HepG2 (cell line): ENCODE measurements at regions not wholly inside any gene's neighbourhood (a gene's known extent, or its start where the extent isn't known, plus 50 kb on each side); places are given as distances from the start of the nearest gene placed in this dataset.

Experiments
- ARHGAP35 ChIP-seq: sonication (generic); formaldehyde crosslinking; IDR thresholded peaks from 2 replicates; pipeline ENCODE4 v1.9.0; 2022; ENCODE audit warnings: mild to moderate bottlenecking, inconsistent platforms, moderate library complexity, missing genetic modification reagents, borderline replicate concordance
- CEBPG ChIP-seq: IDR thresholded peaks from 2 replicates; pipeline ENCODE4 v1.6.1; 2016
- FOXK1 ChIP-seq: sonication (generic); formaldehyde crosslinking; IDR thresholded peaks from 2 replicates; pipeline ENCODE4 v1.4.0; 2020; ENCODE audit warnings: low read depth, missing genetic modification reagents, borderline replicate concordance
- HDAC2 ChIP-seq: sonication (generic); formaldehyde crosslinking; IDR thresholded peaks from 2 replicates; pipeline ENCODE4 v1.4.0; 2020; ENCODE audit warnings: missing genetic modification reagents
- ISL2 ChIP-seq: sonication (generic); formaldehyde crosslinking; IDR thresholded peaks from 2 replicates; pipeline ENCODE4 v1.5.0; 2020; ENCODE audit warnings: missing genetic modification reagents
- KLF12 ChIP-seq: sonication (generic); formaldehyde crosslinking; IDR thresholded peaks from 2 replicates; pipeline ENCODE4 v1.4.0; 2020; ENCODE audit warnings: missing genetic modification reagents, borderline replicate concordance
- KLF15 ChIP-seq: sonication (generic); formaldehyde crosslinking; IDR thresholded peaks from 2 replicates; pipeline ENCODE4 v1.8.1; 2023; ENCODE audit warnings: borderline replicate concordance, mild to moderate bottlenecking, inconsistent platforms, missing genetic modification reagents, mixed read lengths
- NR2C2 ChIP-seq: sonication (generic); formaldehyde crosslinking; IDR thresholded peaks from 2 replicates; pipeline ENCODE4 v1.4.0; 2020; ENCODE audit warnings: missing genetic modification reagents, mild to moderate bottlenecking, moderate library complexity, borderline replicate concordance
- PHF21A ChIP-seq: sonication (generic); formaldehyde crosslinking; IDR thresholded peaks from 2 replicates; pipeline ENCODE4 v1.5.0; 2020; ENCODE audit warnings: mild to moderate bottlenecking, missing genetic modification reagents
- PPARG ChIP-seq: conservative IDR thresholded peaks from 2 replicates; pipeline ENCODE4 v1.6.1; 2016; ENCODE audit warnings: missing biosample characterization, missing genetic modification reagents
- PRMT3 ChIP-seq: sonication (generic); formaldehyde crosslinking; IDR thresholded peaks from 2 replicates; pipeline ENCODE4 v1.8.1; 2022; ENCODE audit warnings: low read depth, mild to moderate bottlenecking, moderate library complexity, missing genetic modification reagents, borderline replicate concordance
- RXRA ChIP-seq: sonication (generic); formaldehyde crosslinking; IDR thresholded peaks from 2 replicates; pipeline ENCODE4 v1.5.1; 2020; ENCODE audit warnings: missing genetic modification reagents
- SOX13 ChIP-seq, 3 experiments: fragments of 450-650 bp in 1 of 3; sonication (generic) in 1 of 3; formaldehyde crosslinking in 1 of 3; IDR thresholded peaks in 2 of 3; conservative IDR thresholded peaks in 1 of 3; 2 replicates each; pipeline versions ENCODE4 v1.5.0 to v1.6.1; 2016 to 2020; ENCODE audit warnings: antibody characterized with exemption in 1 of 3, mild to moderate bottlenecking in 1 of 3, missing compliant biosample characterization in 1 of 3, missing genetic modification reagents in 1 of 3, moderate library complexity in 1 of 3
- SRSF9 ChIP-seq: fragments of 200-400 bp; formaldehyde crosslinking; IDR thresholded peaks from 2 replicates; pipeline ENCODE4 v1.6.1; 2018; ENCODE audit warnings: borderline replicate concordance, mild to moderate bottlenecking, low read depth, low read length; ENCODE audit not compliant: insufficient read depth, poor library complexity, severe bottlenecking
- SYNCRIP ChIP-seq: fragments of 200-400 bp; formaldehyde crosslinking; IDR thresholded peaks from 2 replicates; pipeline ENCODE4 v1.6.1; 2018; ENCODE audit warnings: mild to moderate bottlenecking, low read depth, low read length; ENCODE audit not compliant: insufficient read depth
- TARDBP ChIP-seq: sonication (generic); formaldehyde crosslinking; IDR thresholded peaks from 2 replicates; pipeline ENCODE4 v1.8.0; 2022; ENCODE audit warnings: mild to moderate bottlenecking, missing genetic modification reagents
- TBX2 ChIP-seq: sonication (generic); formaldehyde crosslinking; IDR thresholded peaks from 2 replicates; pipeline ENCODE4 v1.5.0; 2020; ENCODE audit warnings: missing genetic modification reagents, mild to moderate bottlenecking, borderline replicate concordance
- TP53 ChIP-seq: sonication (generic); formaldehyde crosslinking; conservative IDR thresholded peaks from 2 replicates; pipeline ENCODE4 v1.4.0; 2020; ENCODE audit warnings: missing genetic modification reagents
- ZBTB3 ChIP-seq: sonication (generic); formaldehyde crosslinking; IDR thresholded peaks from 2 replicates; pipeline ENCODE4 v1.4.0; 2020; ENCODE audit warnings: low read depth, mild to moderate bottlenecking, moderate library complexity, missing genetic modification reagents, borderline replicate concordance
- ZFP36 ChIP-seq: fragments of 150-350 bp; IDR thresholded peaks from 2 replicates; pipeline ENCODE4 v1.6.1; 2018; ENCODE audit warnings: borderline replicate concordance, low read length, low read depth; ENCODE audit not compliant: partially characterized antibody
- ZNF292 ChIP-seq: sonication (generic); formaldehyde crosslinking; IDR thresholded peaks from 2 replicates; pipeline ENCODE4 v1.8.1; 2022; ENCODE audit warnings: mild to moderate bottlenecking, low read depth, missing genetic modification reagents, borderline replicate concordance
- ZNF329 ChIP-seq: sonication (generic); formaldehyde crosslinking; IDR thresholded peaks from 2 replicates; pipeline ENCODE4 v1.9.0; 2021; ENCODE audit warnings: low read depth, mild to moderate bottlenecking, missing genetic modification reagents
- ZNF350 ChIP-seq: sonication (generic); formaldehyde crosslinking; IDR thresholded peaks from 2 replicates; pipeline ENCODE4 v1.4.0; 2020; ENCODE audit warnings: mild to moderate bottlenecking, low read depth, missing genetic modification reagents, borderline replicate concordance
- ZNF577 ChIP-seq: sonication (generic); formaldehyde crosslinking; IDR thresholded peaks from 2 replicates; pipeline ENCODE4 v1.4.0; 2020; ENCODE audit warnings: mild to moderate bottlenecking, low read depth, missing genetic modification reagents, borderline replicate concordance
- TF ChIP-seq, protein P1 (sequence below): sonication (generic); formaldehyde crosslinking; IDR thresholded peaks from 2 replicates; pipeline ENCODE4 v1.8.1; 2023; ENCODE audit warnings: mild to moderate bottlenecking, inconsistent platforms, moderate library complexity, missing genetic modification reagents, borderline replicate concordance
- TF ChIP-seq, protein P2 (sequence below): sonication (generic); formaldehyde crosslinking; IDR thresholded peaks from 2 replicates; pipeline ENCODE4 v1.8.1; 2022; ENCODE audit warnings: low read depth, mild to moderate bottlenecking, missing genetic modification reagents

DNA sequence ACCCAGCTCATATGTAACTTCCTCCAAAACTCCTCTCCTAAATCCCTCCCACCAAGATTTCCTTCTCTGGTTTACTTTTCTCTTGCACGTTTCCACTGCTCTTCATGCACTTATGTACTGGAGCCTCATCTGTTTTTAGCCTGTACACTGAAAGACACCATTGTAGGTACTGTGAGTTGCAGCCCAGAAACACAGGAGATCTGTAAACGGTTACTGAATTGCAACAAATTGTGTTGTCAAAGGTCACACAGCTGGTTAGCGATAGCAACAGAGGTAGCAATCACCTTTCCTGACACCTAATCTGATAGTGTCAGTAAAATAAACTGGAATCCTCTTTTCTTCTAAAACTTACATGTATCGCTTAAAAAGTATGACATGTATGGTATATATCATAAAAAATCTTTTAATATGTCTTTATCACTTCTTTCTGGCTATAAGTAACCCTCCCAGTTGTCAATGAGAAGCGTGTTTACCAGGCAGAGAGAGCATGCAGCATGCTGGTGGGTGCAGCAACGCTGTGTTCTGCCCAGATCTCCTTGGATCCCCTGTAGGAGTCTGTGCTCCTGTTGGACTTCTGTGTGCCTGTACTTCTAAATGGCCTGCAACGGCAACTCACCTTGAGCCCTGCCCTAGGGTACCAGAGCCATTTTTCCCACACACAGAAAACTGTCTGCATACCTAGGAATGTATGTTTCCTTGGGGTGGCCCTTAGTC, 121.5 kb upstream of the CPM start (continued):
- TF ChIP-seq ZNF350 (CRISPR knock-in tag) (no peak), ARHGAP35 (no peak), TP53 (CRISPR knock-in tag) (no peak), PPARG (CRISPR knock-in tag) (peak; percentile 58; the same call in 1 of the 2 replicates), PRMT3 (CRISPR knock-in tag) (no peak), TBX2 (CRISPR knock-in tag) (peak; percentile 67), SOX13 (IDR thresholded peaks at IDR 0.05) (no peak), SOX13 (CRISPR knock-in tag; conservative IDR thresholded peaks at IDR 0.05 in 1 of 2, IDR thresholded peaks at IDR 0.05 in 1 of 2) (peak in 1 of 2 experiments; percentile 54; a peak in 2 of 4 replicates), NR2C2 (CRISPR knock-in tag) (peak; percentile 38; the same call in 1 of the 2 replicates), ZBTB3 (no peak), FOXK1 (CRISPR knock-in tag) (peak; percentile 30; the same call in 1 of the 2 replicates), PHF21A (CRISPR knock-in tag) (0 out of 2 replicates have a peak, but pooled peaks have one; percentile 37), HDAC2 (CRISPR knock-in tag) (peak; percentile 41), KLF12 (CRISPR knock-in tag) (no peak), SRSF9 (no peak), RXRA (CRISPR knock-in tag) (no peak), CEBPG (peak; percentile 64), ZNF292 (0 out of 2 replicates have a peak, but pooled peaks have one; percentile 48), ZNF329 (no peak), TARDBP (no peak; the same call in 1 of the 2 replicates), ISL2 (peak; percentile 59), SYNCRIP (no peak), KLF15 (no peak), ZNF577 (CRISPR knock-in tag) (no peak), ZFP36 (no peak)
- TF ChIP-seq, protein P1, sequence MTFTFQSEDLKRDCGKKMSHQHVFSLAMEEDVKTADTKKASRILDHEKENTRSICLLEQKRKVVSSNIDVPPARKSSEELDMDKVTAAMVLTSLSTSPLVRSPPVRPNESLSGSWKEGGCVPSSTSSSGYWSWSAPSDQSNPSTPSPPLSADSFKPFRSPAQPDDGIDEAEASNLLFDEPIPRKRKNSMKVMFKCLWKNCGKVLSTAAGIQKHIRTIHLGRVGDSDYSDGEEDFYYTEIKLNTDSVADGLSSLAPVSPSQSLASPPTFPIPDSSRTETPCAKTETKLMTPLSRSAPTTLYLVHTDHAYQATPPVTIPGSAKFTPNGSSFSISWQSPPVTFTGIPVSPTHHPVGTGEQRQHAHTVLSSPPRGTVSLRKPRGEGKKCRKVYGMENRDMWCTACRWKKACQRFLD (CRISPR knock-in tag), result no peak
- TF ChIP-seq, protein P2, sequence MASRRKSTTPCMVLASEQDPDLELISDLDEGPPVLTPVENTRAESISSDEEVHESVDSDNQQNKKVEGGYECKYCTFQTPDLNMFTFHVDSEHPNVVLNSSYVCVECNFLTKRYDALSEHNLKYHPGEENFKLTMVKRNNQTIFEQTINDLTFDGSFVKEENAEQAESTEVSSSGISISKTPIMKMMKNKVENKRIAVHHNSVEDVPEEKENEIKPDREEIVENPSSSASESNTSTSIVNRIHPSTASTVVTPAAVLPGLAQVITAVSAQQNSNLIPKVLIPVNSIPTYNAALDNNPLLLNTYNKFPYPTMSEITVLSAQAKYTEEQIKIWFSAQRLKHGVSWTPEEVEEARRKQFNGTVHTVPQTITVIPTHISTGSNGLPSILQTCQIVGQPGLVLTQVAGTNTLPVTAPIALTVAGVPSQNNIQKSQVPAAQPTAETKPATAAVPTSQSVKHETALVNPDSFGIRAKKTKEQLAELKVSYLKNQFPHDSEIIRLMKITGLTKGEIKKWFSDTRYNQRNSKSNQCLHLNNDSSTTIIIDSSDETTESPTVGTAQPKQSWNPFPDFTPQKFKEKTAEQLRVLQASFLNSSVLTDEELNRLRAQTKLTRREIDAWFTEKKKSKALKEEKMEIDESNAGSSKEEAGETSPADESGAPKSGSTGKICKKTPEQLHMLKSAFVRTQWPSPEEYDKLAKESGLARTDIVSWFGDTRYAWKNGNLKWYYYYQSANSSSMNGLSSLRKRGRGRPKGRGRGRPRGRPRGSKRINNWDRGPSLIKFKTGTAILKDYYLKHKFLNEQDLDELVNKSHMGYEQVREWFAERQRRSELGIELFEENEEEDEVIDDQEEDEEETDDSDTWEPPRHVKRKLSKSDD (CRISPR knock-in tag), result no peak
